GM04503 (cell line): ENCODE measurements at regions not wholly inside any gene's neighbourhood (a gene's known extent, or its start where the extent isn't known, plus 50 kb on each side); places are given as distances from the start of the nearest gene placed in this dataset.
"Not testable (repeated sequence)": the region's sequence is repeated elsewhere in the genome, so short reads cannot be mapped to it uniquely, and the experiment has no call there.

Experiments used
- DNase-seq: peaks from one replicate; pipeline ENCODE4 v3.0.0-alpha.2; 2012; ENCODE audit warnings: low read depth

DNA sequence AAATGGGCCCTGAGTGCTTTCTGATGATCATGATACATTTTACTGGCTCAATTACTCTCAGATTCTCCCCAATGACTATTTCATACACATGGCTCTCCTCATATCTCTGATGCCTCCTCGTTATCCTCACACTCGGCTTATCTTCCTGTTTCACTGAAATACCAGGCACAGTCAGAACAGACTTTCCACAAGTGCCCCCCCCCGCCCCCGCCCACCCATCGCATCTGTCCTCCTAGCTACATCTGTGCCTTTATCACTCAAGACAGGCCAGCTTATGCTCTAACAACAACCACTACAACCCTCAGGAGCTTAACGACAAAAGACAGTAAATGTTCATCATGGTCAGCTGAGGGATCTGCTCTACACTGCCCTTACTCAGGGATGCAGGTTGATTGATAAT lies 610.6 kb upstream of the DIPK2B start:
- DNase-seq, result no peak

DNA sequence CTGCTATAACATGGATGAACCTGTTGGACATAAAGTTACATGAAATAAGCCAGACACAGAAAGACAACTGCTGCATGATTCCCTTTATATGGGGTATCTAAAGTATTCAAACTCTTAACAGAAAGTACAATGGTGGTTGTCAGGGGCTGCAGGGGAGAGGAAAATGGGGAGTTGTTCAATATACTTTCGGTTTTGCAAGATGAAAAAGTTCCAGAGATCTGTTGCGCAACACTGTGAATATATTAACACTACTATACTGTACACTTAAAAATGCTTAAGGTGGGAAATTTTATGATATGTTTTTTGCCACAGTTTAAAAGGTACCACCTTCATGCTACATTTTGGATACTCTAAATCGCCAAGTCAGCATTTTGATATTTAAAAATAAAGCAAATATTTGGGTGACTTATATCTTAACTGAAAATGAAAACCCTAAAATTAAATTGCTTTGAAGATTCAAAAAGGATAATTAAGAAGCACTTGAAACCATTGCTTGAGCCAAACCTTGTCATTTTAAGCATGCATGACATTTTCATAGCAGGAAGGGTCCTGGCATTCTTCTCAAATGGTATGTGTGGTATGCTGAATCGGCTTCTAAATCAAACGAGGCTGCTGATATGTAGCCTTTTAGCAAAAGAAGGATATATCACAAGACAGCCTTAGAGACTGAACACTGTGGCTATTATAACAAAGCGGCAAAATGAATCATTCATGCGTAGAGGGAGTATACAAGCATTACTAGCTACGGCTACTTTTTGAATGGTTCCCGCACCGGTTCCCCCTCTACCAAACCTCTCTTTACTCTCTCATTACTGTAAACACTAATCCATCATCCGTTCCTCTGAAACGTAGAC lies 607.1 kb upstream of the DIPK2B start:
- no peak for DNase-seq

DNA sequence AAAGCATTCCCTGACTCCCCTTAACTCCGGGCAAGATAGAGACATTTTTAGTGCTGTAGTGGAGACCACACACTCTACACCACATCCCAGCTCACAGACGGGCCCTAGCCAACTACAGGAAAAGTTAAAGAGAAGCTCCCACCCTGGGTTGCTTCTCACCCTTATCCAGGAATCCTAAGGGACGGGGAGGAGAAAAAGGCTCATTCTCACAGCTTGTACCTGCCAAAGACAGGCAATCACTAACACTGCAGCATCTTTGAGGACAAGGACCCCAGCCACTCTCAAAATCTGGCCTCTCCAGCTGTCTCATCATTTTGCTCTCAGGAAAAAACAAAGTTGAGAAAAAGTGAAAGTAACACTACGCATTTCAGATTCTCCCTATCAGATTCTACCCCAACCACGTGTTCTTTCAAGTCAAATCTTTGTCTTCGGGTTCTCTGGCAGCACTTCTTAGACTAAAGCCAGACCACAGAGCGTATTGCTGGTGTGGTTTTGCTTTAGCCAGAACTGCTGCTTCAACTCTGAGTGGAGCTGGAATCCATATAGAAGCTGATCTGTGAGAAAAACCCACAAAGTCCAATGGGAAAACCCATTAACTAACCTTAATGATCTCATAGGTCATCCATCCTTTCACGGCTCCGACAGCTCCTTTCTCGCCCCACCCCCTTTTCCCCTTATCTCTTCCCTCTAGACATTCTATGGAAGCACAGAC lies 605.9 kb upstream of the DIPK2B start:
- peak; percentile 76 for DNase-seq

DNA sequence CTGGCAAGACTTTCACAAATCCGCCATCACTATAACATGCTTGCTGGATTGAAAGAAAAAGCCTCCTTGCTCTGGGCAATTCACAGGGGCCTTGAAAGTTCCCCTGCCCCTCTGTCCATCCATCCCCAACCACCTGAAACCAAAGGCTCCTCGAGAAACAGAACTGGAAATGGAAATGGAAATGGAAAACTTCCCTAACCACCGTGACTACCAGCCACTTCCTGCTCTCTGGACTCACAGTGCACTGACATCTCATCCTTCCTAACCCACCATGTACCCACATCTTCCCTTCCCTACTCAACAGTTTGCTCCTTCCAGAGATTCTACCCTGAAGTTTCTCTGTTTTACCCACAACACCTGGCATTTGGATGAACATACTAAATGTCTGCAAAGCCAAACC lies 603.6 kb upstream of the DIPK2B start:
- no peak for DNase-seq

DNA sequence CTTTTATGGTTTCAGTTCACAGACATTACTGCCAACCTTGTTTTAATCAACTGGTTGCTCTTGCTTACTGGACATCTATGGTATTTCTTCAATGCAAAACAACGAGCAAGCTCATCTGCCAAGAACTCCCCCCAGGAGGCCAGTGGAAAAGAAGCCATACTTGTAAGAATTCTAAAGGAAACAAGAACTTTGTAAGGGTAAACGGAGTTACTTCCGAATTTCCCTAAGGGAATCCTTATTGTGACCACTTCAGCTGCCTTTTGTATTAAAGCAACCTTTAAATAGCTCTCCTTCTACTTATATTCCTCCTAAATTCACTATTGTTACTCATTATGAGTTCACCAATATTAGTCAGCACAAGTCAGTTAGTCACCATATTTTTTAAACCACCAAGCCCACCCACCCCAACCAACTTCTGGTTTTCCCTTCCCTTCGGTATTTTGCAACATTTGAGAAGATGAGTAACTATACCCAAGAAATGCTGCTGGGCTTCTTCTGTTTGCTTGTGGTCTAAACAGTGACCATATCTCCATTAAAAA lies 602.8 kb upstream of the DIPK2B start:
- DNase-seq, result peak; percentile 90

DNA sequence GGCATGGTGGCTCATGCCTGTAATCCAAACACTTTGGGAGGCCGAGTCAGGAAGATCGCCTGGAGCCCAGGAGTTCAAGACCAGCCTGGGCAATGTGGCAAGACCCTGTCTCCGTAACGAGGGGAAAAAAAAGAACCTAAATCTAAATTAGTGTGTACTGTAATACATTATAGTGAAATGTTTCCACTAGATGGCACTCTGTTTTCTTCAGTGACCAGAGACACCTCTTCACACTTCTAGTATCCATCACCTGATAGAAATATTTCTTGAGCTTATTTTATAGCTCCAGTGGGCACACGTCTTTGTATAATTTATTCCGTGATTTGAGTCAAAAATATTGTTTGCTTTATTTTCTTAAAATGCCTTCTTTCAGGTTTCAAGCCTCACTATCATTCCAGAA lies 600.9 kb upstream of the DIPK2B start:
- DNase-seq, result no peak

DNA sequence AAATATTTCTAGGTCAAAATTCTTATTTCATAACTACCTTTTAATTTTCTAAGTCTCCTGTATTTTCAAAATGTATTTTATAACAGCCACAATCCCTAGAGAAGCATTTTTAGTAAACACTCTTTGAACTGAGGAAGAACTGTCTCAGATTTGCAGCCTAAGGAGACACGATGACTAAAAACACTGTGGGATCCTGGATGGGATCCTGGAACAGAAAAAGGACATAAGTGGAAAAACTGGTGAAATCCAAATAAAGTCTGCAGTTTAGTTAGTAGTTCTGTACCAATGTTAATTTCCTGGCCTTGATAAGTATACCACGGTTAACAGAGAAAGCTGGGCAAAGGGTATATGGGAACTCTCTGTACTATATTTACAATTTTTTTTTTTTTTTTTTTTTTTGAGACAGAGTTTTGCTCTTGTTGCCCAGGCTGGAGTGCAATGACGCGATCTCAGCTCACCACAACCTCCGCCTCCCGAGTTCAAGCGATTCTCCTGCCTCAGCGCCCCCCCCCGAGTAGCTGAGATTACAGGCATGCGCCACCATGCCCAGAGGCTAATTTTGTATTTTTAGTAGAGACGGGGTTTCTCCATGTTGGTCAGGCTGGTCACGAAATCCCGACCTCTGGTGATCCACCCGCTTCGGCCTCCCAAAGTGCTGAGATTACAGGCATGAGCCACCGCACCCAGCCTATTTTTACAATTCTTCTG lies 600.2 kb upstream of the DIPK2B start:
- DNase-seq, result not testable (repeated sequence)

DNA sequence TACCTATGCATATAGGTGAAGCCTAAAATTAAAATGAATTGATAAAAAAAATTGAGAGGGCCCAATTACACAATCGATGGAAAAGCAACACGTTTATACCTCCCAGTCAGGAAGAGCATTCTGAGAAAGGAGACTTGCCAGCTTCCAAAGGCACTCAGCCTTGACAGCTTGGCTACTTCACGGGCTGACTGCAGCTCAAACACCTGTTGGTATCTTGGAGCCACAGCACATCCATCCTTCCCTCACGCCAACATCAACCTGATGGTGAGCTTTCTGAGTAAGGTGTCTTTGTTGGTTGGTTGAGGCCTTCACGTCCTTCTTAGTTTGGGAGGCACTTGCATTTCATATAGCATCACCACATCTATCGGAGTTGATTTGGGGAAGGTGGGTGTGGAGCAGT lies 598.9 kb upstream of the DIPK2B start:
- no peak for DNase-seq

DNA sequence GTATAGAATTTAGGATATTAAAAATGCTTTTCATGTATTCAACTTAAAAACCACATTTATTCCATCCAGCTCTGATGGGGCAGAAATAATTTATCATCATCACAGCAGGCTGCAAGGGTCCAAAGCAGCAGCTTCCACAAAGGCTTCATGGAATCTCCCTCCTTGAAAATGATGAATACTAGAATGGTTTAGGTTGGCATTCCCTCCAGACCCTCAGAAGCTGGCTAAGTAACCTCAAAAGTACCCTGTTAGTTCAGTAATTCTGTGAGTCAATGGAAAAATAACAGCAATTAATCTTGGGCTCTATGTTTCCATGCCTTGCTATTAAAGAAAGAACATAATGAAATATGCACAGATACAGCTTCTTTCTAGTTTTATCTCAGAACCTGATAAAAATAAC lies 594.9 kb upstream of the DIPK2B start:
- DNase-seq, result no peak

DNA sequence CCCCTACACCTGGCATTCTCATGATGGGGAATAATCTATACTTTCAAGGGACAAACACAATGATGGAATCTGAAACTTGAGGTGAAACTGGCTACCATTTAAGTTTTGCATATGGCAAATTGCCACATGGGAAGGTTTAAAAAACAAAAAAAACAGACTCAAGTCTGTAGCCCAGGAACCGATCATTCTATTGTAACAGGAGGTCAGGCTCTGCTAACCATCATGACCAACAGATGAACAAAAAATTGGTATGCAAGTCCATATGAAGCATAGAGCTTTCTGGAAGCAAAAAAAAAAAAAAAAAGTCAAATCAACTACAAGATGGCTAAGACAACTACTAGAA lies 594.3 kb upstream of the DIPK2B start:
- DNase-seq, result no peak

DNA sequence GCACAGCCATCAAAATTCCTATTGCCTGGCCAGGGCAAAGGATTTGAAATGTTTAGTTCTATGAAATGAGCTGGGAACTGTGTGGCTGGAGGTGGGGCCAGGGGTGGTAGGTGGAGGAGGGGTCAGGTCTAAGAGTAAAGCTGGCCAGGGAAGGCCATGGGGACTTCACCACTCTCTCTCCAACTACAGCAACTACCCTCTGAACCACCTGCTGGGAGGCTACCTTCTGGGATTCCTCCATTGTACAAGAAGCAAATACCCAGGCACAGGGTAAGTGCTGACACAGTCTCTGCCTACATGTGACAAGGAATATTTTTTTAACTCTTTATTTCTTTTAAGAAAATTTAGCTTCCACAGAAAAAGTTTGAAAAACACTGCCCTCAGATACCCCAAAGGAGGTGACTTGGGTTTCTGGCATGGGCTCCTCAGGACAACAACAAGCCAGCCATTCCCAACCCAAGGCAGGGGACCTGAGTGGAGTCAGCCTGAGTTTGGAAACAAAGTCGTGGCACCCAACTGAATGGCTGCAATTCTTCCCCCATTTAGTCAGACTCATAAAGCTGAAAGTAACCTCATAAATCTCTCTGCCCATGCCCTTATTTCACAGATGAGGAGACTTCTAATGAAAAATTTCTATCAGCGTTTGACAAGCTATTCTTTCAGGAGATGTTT lies 593.8 kb upstream of the DIPK2B start:
- no peak for DNase-seq

DNA sequence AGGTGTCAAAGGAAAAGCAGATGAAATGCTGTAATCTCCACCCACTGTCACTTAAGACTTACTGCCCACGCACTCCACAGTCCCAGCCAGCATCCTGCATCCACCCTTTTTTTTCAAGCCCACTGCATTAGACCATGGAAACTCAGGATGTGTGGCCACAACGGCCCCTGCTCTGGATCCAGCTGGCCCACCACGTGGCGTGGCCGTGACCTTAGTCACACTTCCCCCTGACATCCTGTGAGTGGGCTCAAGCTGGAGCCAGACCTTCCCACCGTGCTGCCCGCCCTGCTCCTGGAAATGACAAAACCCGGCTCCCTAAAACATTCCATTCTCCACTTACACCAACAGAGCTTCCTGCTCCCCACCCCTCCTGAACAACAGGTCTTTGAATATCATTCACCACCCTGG lies 588.3 kb upstream of the DIPK2B start:
- no peak for DNase-seq

DNA sequence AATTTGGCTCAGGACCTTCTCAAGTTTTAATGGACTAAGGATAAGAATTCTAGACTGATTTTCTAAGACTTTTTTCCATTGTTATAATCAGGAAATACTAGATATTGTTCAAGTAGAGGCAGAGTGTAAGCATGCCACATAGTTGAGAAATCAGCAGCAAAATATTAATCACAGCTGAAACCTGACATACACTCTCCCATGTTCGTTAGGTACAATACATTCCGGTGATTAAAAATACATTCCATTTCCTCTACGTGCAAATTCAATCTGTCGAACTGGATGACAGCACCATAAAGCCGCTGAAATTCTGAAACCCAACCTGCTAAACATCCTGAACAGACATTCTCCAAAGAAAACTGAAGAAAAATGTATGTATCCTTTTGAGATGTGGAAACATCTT lies 587.6 kb upstream of the DIPK2B start:
- no peak for DNase-seq

DNA sequence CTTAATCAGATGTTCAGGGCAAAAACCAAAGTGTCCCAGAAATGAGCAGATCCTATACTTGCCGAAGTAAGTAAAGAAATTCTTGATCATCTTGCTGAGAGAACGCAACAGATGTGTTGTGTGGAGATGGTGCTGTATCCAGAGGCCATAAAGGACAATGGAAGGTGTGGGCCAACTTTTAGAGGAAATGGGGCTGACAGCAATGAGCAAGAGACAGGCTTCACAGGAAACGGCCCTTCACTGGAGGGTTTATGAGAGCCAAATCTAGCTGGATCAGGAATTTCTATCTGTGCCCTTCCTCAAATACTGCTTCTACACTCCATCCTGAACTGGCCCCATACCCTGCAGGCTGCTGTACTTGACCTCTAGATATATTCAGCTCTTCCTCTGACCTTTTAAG lies 583.9 kb upstream of the DIPK2B start:
- no peak for DNase-seq

DNA sequence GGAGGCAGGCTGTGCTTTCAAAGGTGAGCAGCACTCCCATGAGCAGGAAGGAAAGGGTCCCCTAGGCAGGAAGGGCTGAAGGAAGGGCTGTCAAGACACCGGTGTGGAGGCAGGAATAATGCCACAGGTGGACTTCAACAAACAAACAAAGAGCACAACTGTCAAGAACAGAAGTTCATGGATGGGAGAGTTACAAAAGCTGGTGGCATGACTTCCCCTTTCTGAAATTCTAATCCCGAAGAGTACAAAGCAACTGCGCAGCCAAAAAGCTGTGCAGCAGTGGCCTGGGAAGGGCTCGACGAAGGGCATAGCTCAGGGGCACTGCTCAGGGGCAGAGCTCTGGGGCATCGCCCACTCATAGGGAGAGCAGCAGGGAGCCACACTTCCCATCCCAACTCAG lies 582.3 kb upstream of the DIPK2B start:
- DNase-seq, result no peak

DNA sequence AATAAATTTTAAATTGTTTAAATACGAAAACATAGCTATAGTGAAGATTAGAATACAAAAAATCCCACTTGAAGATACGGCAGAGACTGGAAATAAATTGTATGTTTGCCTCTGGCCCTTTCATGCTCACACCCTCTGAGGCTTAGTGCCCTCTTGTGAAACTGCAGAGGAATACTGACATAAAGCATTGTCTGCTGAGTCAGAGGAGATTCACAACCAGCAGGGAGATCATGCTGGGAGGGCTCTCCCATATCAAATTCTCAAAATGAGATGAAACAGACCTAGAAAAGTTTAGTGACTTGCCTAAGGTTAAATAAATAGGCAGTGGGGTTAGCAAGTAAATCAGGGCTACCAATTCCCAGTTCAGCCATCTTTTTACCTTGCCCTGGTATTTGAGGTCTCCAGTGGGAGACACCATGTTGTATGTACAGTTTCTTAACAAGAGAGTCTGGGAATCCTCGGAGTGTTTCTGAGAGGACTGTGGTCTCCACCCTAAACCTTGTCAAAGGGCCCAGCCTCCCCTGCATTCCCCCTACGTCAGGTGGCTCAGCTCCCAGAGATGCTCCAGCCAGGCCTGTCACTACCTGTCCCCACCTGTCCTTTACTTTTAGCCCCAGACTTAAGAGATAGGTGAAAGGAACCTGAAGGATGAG lies 581.4 kb upstream of the DIPK2B start:
- DNase-seq, result no peak

DNA sequence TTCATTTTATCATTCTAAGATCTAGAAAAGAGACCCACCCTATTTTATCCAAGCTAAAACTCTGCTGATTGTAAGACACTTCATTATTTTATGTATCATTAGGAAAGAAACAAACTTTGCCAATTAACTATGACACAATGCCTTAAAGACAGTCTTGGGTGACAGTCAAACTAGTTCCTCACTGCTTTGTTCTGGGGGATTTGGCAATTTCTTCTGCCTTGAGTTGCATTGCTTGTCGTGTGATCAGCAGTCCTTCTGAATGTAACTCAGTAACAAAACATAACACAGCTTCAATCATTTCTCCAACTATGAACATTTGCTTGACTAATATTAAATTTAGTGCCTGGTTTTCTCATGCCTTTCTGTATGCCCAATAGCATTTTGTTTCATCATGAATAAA lies 577.9 kb upstream of the DIPK2B start:
- no peak for DNase-seq

DNA sequence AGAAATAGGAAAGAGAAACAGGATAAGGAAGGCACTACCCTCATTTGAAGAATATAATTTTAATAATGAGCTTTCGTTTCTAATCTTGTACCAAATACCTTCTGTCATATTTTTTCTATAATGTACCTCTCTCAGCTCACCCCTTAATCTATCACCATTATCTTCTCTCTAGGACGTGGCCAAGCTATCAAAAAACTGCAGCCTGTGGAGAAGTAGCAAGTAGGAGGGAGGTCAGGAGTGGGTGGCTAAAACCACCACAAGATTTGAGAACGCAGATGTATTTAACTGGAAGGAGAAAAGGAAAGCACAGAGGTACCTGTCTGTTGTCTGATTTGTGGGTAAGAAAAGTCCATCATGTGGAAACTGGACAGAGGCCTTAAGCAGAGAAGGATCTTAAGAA lies 576.7 kb upstream of the DIPK2B start:
- no peak for DNase-seq

DNA sequence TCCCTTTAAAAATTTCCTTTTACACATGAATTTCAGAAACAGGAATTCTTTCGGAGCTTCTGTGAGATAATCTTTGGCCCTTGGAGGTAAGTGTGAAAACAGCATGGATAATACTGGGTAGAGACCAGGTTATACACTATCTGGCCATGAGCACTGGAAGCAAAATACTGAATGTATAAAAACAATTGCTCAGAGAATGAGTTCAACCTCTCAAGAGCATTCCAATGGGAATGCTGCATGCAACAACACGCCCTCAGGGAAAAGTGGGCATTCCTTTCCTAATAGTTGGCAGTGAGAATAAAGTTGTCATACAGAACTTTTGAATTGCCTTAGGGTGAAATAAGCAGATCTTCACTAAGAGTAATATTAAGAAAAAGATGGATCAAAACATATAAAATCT lies 574.8 kb upstream of the DIPK2B start:
- peak; percentile 75 for DNase-seq

DNA sequence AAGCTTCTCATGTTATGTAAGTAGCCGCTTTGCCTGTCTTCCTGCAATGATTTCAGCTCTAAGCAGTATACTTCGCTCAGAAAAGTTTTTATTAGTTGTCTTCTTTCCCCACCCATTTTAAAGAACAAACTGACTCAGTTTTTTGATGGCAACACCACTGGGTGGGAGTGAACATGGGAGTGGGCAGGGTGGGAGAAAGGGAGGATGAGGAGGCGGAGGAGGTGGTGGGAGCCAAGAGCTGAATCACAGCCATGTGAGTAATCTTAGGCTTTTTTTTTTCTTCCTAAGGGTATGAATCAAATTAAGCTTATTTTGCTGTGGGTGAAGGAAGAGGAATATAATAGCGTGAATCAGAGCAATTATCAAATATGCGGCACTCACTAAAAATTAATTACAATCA lies 574.3 kb upstream of the DIPK2B start:
- peak; percentile 62 for DNase-seq

DNA sequence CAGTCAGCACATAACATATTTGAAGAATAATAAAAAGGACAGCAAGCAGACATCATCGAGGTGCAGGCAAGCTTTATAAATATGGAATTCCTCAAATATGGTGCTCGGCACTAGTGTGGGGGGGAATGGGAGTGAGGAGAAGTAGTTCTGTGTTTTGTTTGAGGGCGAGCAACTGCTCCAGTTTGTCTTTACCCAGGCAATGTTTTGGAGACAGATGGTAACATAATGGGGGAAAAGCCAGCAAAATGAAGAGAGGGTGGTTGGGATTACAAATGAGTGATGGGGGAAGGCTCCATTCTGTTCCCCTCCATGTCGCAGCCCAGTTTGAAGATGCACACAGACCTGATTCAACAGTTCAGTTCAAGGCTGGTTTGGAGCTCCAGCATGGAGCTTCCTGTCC lies 572.9 kb upstream of the DIPK2B start:
- DNase-seq, result no peak
